Lower leg skin (tissue), 3 donors: ENCODE measurements at regions not wholly inside any gene's neighbourhood (a gene's known extent, or its start where the extent isn't known, plus 50 kb on each side); places are given as distances from the start of the nearest gene placed in this dataset.

Source experiments
- POLR2A ChIP-seq, 2 donors: fragments of 450-650 bp; IDR thresholded peaks; one replicate each; pipeline ENCODE4 v1.6.1; 2016 to 2017; ENCODE audit warnings: antibody characterized with exemption in 2 of 2, mild to moderate bottlenecking in 1 of 2, moderate library complexity in 1 of 2
- TF ChIP-seq, protein P1 (sequence below), 3 donors: fragments of 450-650 bp; IDR thresholded peaks; one replicate each; pipeline ENCODE4 v1.5.1; 2016; ENCODE audit warnings: antibody characterized with exemption in 3 of 3, mild to moderate bottlenecking in 3 of 3, moderate library complexity in 2 of 3

DNA sequence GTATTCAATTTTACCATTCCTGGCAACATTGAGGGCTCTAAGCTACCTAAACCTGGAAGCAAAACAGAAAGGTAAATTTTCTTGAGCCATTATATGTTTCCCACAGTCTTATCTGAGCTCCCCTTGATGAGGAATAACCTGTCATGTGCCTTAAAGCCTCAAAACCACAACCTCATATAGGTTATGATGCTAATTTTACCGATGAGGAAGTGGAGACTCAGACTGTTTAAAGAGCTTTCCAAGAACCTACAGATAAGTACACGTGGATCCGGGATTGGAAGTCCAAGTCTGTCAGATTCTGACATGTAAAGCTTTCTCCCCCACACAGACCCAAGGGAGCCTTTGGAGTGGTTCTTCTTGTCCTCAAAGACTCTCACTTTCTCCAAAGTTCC is 140.5 kb downstream of the SEMA6D start:
- TF ChIP-seq, protein P1, sequence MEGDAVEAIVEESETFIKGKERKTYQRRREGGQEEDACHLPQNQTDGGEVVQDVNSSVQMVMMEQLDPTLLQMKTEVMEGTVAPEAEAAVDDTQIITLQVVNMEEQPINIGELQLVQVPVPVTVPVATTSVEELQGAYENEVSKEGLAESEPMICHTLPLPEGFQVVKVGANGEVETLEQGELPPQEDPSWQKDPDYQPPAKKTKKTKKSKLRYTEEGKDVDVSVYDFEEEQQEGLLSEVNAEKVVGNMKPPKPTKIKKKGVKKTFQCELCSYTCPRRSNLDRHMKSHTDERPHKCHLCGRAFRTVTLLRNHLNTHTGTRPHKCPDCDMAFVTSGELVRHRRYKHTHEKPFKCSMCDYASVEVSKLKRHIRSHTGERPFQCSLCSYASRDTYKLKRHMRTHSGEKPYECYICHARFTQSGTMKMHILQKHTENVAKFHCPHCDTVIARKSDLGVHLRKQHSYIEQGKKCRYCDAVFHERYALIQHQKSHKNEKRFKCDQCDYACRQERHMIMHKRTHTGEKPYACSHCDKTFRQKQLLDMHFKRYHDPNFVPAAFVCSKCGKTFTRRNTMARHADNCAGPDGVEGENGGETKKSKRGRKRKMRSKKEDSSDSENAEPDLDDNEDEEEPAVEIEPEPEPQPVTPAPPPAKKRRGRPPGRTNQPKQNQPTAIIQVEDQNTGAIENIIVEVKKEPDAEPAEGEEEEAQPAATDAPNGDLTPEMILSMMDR (IDR thresholded peaks at IDR 0.05): no peak
- TF ChIP-seq POLR2A (IDR thresholded peaks at IDR 0.05): no peak
